BE2C (cell line): ENCODE measurements at regions not wholly inside any gene's neighbourhood (a gene's known extent, or its start where the extent isn't known, plus 50 kb on each side); places are given as distances from the start of the nearest gene placed in this dataset.
"Not testable (repeated sequence)": the region's sequence is repeated elsewhere in the genome, so short reads cannot be mapped to it uniquely, and the experiment has no call there.

Experiments used
- DNase-seq: peaks from one replicate; pipeline ENCODE4 v3.0.0-alpha.2; 2020
- H3K27me3 ChIP-seq: fragments of 250-450 bp; sonication (Bioruptor Pico); 2 replicates; pipeline ENCODE4 v1.5.1; 2020; ENCODE audit warnings: mild to moderate bottlenecking
- H3K36me3 ChIP-seq: fragments of 250-450 bp; sonication (Bioruptor Pico); 2 replicates; pipeline ENCODE4 v1.5.1; 2020; ENCODE audit warnings: mild to moderate bottlenecking
- H3K4me1 ChIP-seq: fragments of 250-450 bp; sonication (Bioruptor Pico); 2 replicates; pipeline ENCODE4 v1.5.1; 2020
- H3K4me3 ChIP-seq: 2 replicates; pipeline ENCODE4 v1.5.1; 2011; ENCODE audit warnings: low read depth, low read length
- H3K9me3 ChIP-seq: fragments of 250-450 bp; sonication (Bioruptor Pico); 2 replicates; pipeline ENCODE4 v1.5.1; 2020
- CTCF ChIP-seq: IDR thresholded peaks from 2 replicates; pipeline ENCODE4 v1.5.1; 2012; ENCODE audit warnings: mild to moderate bottlenecking, low read depth, low read length

GRCh38 chr6:132115714-132116366, 164.7 kb upstream of the CCN2 start:
- Histone ChIP-seq H3K27me3 (no peaks in the 10 kb centered on the region), H3K4me3 (no peak overlapping the region), H3K36me3 (no peaks in the 10 kb centered on the region), H3K9me3 (no peaks in the 10 kb centered on the region), H3K4me1 (no peaks in the 10 kb centered on the region)
- DNase-seq: no peak
- no peak for TF ChIP-seq CTCF

- no peaks in the 10 kb centered on the region for H3K27me3 ChIP-seq
- H3K36me3 ChIP-seq: no peaks in the 10 kb centered on the region
- H3K9me3 ChIP-seq: no peaks in the 10 kb centered on the region
- no peak overlapping the region for H3K4me3 ChIP-seq
- TF ChIP-seq CTCF: no peak
- no peak for DNase-seq
- no peaks in the 10 kb centered on the region for H3K4me1 ChIP-seq
These were observed 163.1 kb upstream of the CCN2 start for GRCh38 chr6:132114201-132114825.

- H3K4me1 ChIP-seq, H3K36me3 ChIP-seq, H3K4me3 ChIP-seq, H3K9me3 ChIP-seq, H3K27me3 ChIP-seq, DNase-seq: not testable (repeated sequence)
These were observed 158.6 kb upstream of the CCN2 start for GRCh38 chr6:132109752-132110151.

GRCh38 chr6:132107896-132108295, 156.7 kb upstream of the CCN2 start:
- Histone ChIP-seq H3K4me1 (no peaks in the 10 kb centered on the region), H3K36me3 (no peaks in the 10 kb centered on the region), H3K9me3 (no peaks in the 10 kb centered on the region), H3K4me3 (no peak overlapping the region), H3K27me3 (no peaks in the 10 kb centered on the region)
- no peak for TF ChIP-seq CTCF
- no peak for DNase-seq

GRCh38 chr6:132101535-132101934, 150.4 kb upstream of the CCN2 start:
- TF ChIP-seq CTCF: no peak
- DNase-seq: no peak
- Histone ChIP-seq H3K9me3 (no peaks in the 10 kb centered on the region), H3K27me3 (no peaks in the 10 kb centered on the region), H3K4me3 (no peak overlapping the region), H3K36me3 (no peaks in the 10 kb centered on the region), H3K4me1 (no peaks in the 10 kb centered on the region)

- Histone ChIP-seq H3K36me3 (no peaks in the 10 kb centered on the region), H3K4me3 (no peak overlapping the region), H3K4me1 (no peaks in the 10 kb centered on the region), H3K9me3 (no peaks in the 10 kb centered on the region), H3K27me3 (no peaks in the 10 kb centered on the region)
- no peak for DNase-seq
- no peak for TF ChIP-seq CTCF
These were observed 149.3 kb upstream of the CCN2 start for GRCh38 chr6:132100388-132100990.
